Stimulated activated CD8-positive, alpha-beta memory T cell treated with anti-CD3 and anti-CD28 coated beads, Interleukin-12 subunit alpha, Interleukin-12 subunit beta, amount 100 ng/mL, for 4 hours (primary cell): ENCODE measurements at regions not wholly inside any gene's neighbourhood (a gene's known extent, or its start where the extent isn't known, plus 50 kb on each side); places are given as distances from the start of the nearest gene placed in this dataset.

Source experiments
- DNase-seq: peaks from one replicate; pipeline ENCODE4 v3.0.0-alpha.2; 2020; ENCODE audit warnings: low read depth

- no peak for DNase-seq
Measured at GRCh38 chr13:78228211-78228610, 309.6 kb upstream of the EDNRB start.

GRCh38 chr13:78227709-78228108, 309.1 kb upstream of the EDNRB start:
- no peak for DNase-seq

- DNase-seq, result no peak
Measured at GRCh38 chr13:78215458-78216108, 297.0 kb upstream of the EDNRB start.

- no peak for DNase-seq
Measured at GRCh38 chr13:78201411-78201810, 282.8 kb upstream of the EDNRB start.

DNA sequence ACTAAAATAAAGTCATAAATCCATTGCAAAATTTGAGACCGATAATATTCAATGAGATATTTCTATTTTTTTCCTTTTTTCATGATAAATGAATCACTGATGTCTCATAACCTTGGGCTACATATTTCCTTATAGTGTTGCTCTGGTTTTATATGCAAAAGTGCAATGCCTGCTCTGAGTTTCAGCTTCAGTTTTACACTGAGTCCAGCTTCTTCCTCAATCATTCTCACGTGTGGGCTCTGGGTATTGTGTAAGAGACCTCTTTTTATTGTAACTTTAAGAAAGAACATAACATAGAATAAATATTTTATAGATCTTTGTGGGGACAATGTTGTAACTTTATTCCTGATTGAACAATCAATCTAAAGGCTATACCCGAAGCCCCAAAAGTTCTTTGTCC, 280.2 kb upstream of the EDNRB start:
- no peak for DNase-seq

- DNase-seq, result no peak
Measured at GRCh38 chr13:78198419-78198818, 279.8 kb upstream of the EDNRB start.

- DNase-seq, result no peak
Measured at GRCh38 chr13:78197231-78197630, 278.6 kb upstream of the EDNRB start.

GRCh38 chr13:78194904-78195639, 276.4 kb upstream of the EDNRB start:
- no peak for DNase-seq

GRCh38 chr13:78193846-78194245, 275.2 kb upstream of the EDNRB start:
- no peak for DNase-seq

DNA sequence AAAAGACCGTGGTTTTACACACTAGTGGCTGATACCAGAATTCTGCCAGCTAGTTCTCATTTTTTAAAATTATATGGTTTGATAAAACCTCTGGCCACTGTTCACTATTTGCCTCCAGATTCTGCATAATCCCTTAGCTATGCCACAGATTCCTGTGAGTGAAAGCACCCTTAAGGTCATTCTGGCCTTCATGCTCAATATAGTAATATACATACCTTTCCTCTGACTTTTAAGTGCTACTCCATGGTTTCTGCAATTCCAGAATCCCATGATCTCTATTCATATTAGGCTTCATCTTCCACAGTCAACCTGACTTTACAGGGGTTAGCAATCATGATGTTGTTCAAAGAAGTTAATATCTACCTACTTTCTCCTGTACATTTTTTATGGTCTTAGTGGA, 274.1 kb upstream of the EDNRB start:
- no peak for DNase-seq

DNA sequence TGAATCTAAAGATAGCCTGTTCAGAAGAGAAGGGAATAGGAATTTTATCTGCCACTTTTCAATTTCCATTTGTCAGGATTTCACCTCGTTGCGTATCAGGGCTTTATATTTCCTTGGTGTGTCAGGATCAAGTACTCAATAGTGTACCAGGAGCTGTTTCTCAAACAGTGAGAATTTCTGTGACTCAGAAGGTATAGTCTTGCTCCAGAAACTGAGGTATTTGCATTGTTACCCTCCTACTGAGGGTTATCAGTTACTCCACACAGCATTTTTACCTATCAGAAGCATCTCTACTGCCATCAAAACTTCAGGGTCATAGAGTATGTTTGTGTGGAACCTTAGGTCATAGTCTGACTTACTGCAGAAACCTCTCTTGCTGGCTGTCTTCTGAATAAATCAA, 271.7 kb upstream of the EDNRB start:
- DNase-seq, result no peak

GRCh38 chr13:78187781-78188180, 269.1 kb upstream of the EDNRB start:
- no peak for DNase-seq

- DNase-seq, result no peak
Measured at GRCh38 chr13:78185700-78186099, 267.1 kb upstream of the EDNRB start.

- no peak for DNase-seq
Measured at GRCh38 chr13:78183732-78184131, 265.1 kb upstream of the EDNRB start.

GRCh38 chr13:78182813-78183212, 264.2 kb upstream of the EDNRB start:
- no peak for DNase-seq

- DNase-seq, result no peak
Measured at GRCh38 chr13:78177306-78177705, 258.7 kb upstream of the EDNRB start.

DNA sequence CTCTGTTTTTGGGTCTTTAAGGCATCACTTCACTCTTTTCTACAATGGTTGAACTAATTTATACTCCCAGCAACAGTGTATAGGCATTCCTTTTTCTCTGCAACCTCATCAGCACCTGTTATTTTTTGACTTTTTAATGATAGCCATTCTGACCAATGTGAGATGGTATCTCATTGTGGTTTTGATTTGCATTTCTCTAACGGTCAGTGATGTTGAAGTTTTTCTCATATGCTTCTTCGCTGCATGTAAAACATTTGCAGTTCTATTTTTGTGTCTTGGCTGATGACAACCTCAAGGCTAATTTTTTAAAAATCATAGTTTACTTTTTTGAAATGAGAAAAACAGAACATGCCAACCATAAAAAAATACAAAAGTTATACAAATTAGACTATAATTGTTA, 258.2 kb upstream of the EDNRB start:
- DNase-seq, result no peak

DNA sequence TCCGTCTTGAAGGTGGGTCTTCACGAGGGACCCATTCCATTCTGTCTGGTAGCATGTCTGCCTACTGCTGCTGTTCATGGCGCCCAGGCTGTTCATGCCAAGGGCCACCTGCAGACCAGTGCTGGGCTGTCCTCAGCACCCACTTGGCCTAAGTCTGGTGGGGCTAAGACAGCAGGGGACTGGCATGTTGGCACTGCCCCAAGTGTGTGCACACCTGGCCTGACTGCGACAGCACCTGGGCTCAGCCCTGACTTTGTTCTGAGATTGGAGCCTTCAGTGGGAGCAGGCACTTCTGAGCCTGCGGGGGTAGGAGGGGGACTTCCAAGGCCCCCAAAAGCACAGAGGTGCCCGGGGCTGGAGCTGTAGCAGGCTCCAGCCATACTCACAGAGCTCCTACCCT, 250.8 kb upstream of the EDNRB start:
- no peak for DNase-seq

DNA sequence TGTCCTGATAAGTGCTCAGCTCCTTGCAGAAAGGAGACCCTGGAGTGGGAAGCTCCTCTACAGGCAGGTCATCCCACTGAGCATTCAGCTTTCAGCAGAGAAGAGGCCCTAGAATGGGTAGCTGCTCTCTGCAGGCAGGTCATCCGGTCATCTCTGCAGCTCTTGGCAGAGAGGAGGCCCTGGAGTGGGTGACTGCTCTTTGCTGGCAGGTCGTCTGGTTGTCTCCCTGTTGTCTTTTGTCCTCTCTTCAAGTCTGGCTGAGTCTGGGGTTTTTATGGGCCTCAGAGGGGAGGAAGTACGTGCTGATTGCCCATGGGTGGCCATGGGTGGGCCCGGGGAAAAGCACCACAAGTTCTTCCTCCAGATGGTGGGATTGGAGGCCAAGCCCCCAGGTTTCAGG, 250.3 kb upstream of the EDNRB start:
- DNase-seq, result no peak

GRCh38 chr13:78161266-78161665, 242.6 kb upstream of the EDNRB start:
- no peak for DNase-seq

DNA sequence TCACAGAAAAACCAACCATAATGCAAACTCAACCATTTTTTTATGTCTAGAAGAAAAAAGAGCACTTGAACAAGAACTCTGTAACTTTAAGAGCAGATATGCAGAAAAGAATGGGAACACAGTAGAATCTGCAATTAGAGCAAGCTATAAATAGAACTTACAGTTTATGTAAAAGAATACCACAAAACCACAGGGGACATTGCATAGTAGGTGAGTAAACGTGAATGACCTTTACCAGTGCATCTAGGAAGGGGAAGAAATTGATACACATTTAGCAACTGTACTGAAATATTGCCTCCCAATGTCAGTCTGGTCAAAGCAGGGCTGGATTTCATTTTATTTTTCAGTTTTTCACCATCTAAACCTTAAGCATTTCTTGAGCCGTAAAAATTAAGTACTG, 242.2 kb upstream of the EDNRB start:
- DNase-seq, result no peak

- no peak for DNase-seq
Measured at GRCh38 chr13:78152415-78152814, 233.8 kb upstream of the EDNRB start.

DNA sequence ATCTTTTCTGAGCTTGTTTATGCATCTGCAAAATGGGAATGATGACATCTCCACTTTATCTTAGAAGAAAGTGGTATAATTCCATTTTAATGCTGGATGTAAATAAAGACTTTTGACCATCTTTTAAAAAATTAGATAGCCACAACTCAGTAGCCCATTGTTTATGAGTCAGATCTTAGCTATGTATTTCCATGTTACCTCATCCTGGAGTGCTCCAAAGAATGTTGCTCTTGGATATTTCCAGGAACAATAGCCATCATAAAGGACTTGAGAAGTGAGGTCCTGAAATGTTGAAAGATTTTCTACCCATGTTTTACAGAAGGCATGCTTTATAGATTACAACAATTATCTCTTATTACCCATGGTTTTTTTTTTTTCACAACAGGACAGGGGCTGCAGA, 229.3 kb upstream of the EDNRB start:
- DNase-seq, result no peak

GRCh38 chr13:78145276-78145675, 226.6 kb upstream of the EDNRB start:
- DNase-seq, result no peak
